Amygdala (tissue), 56 donors: ENCODE measurements at regions not wholly inside any gene's neighbourhood (a gene's known extent, or its start where the extent isn't known, plus 50 kb on each side); places are given as distances from the start of the nearest gene placed in this dataset.
"Not testable (repeated sequence)": the region's sequence is repeated elsewhere in the genome, so short reads cannot be mapped to it uniquely, and the experiment has no call there.

Experiments
- DNase-seq, 56 donors: peaks; one replicate each; lab custom pipeline; 2025; lab: John Stamatoyannopoulos, UW

DNA sequence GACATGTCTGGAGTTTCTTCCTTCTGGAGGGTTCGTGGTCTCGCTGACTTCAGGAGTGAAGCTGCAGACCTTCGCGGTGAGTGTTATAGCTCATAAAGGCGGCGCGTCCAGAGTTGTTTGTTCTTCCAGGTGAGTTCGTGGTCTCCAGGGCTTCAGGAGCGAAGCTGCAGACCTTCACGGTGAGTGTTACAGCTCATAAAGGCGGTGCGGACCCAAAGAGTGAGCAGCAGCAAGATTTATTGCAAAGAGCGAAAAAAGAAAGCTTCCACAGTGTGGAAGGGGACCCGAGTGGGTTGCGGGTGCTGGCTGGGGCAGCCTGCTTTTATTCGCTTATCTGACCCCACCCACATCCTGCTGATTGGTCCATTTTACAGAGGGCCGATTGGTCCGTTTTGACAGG is 784.2 kb upstream of the FBXO33 start:
- DNase-seq = not testable (repeated sequence)

- DNase-seq = no peak
Measured at GRCh38 chr14:40213701-40214100, 781.5 kb upstream of the FBXO33 start.

DNA sequence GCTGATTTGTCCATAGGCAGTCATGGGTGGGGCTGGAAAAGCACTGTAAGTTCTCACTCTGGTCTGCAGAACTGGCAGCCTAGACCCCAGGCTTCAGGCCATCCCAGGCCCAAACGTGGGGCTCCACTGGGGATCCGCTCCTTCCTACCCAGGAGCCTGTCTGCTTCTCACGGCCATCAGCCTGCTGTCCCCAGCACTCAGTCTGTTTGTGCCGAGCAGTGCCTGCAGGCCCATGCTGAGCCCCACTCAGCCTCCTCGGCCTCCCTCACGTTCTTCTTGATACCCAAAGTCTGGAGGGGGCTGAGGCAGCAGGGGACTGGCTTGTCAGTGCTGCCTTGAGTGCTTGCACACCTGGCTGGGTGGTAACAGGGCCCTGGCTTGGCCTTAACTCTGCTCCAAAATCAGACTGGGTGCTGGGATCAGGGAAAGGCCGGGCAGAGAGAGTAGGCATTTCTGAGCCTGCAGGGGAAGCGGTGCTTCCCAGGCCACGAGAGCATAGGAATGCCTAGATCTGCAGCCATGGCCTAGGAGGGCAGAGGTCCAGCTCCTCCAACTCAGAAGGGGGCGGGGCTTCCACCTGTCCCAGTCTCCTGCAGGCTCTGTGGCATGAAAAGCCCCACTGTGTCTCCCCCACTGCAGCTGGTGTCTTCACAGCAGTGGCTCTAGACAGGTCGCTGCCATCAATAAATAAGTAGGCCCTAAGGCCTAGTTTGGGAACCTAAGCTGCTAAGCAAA is 772.4 kb upstream of the FBXO33 start:
- no peak for DNase-seq

- no peak for DNase-seq
Measured at GRCh38 chr14:40199101-40199500, 766.9 kb upstream of the FBXO33 start.

DNA sequence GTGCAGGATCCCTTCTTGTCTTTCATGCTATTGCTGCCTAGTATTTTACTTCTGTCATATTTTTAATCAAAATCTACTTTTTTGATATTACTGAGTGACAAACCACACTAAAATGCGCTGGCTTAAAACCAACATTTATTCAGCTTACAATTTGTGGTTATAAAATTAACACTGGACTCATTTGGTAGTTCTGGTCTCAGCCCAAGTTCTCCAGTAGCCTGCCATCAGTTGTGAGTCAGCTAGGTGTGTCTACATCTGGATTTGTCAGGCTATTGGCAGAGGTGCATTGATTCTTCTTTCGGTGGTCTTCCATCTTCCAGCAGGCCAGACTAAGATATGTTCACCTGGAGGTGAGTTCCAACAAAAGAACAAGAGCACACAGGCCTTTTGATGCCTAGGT is 765.1 kb upstream of the FBXO33 start:
- no peak for DNase-seq

DNA sequence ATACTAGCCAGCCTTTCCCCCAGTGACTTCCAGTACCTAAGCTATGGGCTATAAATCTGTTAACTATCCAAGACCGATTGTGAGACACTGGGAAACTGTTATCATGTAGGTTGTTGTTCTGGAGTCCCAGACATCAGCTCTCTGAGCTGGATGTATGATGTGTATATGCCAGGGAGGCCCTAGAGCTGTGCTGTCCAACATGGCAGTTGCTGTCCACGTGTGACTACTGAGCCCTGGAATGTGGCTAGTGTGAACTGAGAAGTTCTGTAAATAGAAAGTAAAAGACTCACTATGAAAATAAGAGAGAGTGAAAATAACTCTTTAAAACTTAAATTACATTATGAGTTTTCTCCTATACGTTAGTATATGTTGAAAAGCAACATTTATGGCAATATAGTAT is 755.8 kb upstream of the FBXO33 start:
- DNase-seq = no peak

DNA sequence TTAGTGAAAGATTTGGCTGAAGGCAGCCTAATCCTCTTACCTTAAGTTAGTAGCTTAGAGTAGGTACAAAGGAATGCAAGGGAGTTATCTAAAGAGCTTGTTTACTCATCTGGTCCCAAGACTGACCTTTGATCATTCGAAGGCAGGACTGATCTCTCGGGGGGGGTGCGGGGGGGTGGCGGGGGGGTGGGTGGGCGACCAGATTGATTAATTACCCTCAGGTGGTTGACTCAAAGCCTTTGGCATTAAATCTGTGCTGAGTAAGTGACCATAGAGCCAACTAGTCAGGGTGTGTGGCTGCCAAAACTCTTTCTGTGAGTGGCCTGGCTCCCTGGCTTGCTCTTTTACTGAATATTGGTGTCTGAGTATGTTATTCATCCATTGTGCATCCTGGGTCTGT is 731.9 kb upstream of the FBXO33 start:
- DNase-seq = no peak

- no peak for DNase-seq
Measured at GRCh38 chr14:40139657-40140056, 707.4 kb upstream of the FBXO33 start.

DNA sequence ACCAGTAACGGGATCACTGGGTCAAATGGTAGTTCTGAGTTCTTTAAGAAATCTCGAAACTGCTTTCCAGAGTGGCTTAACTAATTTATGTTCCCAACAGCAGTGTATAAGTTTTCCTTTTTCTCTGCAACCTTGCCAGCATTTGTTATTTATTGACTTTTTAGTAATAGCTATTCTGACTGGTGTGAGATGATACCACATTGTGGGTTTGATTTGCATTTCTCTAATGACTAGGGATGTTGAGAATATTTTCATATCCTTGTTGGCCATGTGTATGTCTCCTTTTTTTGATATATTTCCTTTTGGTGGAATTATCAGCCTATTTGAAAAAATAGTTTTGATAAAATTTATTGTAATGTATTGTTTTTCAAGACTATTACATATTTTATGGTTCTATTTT is 701.2 kb upstream of the FBXO33 start:
- no peak for DNase-seq

GRCh38 chr14:40129159-40129558 is 696.9 kb upstream of the FBXO33 start:
- DNase-seq = no peak

DNA sequence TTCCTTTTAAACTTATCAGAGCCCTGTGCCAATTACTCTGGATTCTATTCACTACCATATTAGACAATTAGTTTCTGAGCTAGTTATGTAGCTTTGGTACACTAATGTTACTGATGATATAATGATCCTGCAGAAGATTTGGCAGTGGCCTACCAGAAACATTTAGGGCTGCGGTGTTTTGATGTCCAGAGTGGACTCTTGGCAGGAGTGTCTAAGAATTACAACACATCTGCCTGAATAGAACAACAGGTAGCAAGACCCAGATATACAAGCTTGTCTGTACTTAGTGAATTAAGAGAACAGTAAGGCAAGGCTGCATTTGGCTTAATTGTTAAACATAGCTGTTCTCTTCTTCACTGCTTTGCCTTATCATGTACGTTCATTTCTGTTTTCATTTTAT is 691.6 kb upstream of the FBXO33 start:
- DNase-seq = no peak

DNA sequence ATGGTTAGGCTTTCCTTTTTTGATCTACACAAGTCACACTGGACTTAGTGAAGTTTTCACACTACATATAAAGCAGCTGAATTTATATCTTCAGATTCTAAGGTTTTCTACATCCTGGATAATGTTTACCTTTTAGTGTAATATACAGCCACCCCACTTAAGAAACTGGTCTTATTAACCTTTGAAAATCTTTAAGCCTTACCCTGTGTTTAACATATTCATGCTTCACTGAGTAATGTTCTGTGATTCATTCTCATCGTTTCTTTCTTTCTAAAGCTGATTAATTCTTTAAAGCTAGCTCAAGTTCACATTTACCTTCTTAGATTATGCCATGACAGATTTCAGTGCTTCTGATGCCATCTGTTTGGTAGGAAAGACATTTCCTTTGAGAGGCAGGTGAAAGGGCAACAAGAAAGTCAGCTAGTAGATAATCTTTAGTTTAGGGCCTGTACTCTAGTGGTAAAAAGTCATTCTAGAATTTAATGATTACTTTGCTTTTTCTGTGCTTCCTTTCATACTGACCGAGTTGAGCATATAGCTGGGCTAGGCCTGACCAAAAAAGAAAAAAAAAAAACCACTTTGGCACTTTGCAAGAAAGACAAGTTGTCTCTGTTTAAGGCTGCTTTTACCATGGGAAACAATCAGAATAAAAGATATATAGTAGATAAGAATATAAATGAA is 690.9 kb upstream of the FBXO33 start:
- DNase-seq = no peak

DNA sequence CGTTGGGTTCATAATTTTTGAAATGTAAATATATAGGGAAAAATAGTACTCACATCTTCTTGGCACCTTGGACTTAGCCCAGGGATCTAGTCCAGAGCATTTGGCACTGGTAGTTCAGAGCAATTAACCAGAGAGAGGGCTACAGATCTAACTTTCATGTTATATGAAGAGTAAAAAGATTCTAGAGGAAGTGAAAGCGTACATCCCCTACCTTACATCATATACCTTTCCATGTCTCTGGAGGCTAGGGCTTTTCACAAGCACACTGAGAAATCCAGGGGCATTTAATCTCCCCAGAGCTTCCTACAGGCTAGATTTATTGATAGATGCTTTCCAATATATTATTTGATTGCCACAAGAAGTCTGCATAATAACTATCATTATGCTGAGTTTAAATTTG is 687.5 kb upstream of the FBXO33 start:
- no peak for DNase-seq

GRCh38 chr14:40119321-40119720 is 687.1 kb upstream of the FBXO33 start:
- no peak for DNase-seq

- DNase-seq = no peak
Measured at GRCh38 chr14:40115583-40115982, 683.4 kb upstream of the FBXO33 start.

GRCh38 chr14:40113671-40114070 is 681.4 kb upstream of the FBXO33 start:
- DNase-seq = no peak

- no peak for DNase-seq
Measured at GRCh38 chr14:40100544-40101196, 668.4 kb upstream of the FBXO33 start.

GRCh38 chr14:40099316-40099715 is 667.1 kb upstream of the FBXO33 start:
- DNase-seq = no peak

DNA sequence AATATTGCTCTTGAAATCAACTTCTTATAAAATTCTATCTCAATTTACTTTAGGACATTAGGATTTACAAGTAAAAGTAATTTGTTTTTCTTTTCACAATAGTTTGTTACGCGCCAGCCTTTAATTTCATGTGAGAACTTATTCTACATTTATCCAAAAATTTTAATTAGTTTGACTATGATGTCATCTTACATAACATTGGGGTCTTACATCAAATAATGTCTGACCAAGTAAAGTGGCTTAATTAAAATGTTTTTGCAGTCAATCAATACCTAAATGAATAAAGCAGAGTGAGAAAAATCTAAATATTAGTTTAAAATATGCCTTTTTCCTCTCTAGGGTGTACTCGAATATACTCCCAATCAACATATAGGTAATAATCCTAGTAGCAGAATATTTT is 666.2 kb upstream of the FBXO33 start:
- DNase-seq = no peak

DNA sequence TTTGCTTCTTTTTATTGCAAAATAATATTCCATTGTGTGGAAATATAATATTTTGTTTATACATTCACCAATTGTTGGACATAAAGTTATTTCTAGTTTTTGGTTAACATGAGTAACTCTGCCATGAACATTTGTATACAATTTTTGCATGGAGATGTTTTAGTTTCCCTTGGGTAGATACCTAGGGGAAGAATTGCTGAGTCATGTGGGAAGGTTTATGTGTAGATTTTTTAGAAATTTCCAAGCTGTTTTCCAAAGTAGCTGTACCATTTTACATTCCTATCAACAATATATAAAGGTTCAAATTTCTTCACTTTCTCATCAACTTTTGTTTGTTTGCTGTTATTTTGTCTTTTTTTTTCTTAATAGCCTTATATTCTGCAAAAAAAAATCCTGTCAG is 664.7 kb upstream of the FBXO33 start:
- DNase-seq = no peak

DNA sequence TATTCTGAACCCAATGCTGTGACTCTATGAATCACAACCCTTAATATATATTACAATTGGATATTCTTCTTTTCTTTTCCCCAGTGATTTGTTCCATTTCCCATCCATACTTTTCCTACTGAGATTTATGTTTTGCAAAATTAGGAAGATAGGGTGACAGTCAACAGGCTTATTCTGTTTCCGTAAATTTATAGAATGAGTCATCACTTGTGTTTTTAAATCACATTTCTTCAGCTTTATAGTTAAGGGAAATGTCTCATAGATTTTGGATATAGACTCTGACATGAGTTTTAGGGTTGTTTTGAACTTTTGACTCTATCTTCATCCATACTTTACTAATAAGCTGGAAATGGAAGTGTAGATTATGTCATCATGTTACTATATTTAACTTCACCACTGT is 661.6 kb upstream of the FBXO33 start:
- DNase-seq = no peak

DNA sequence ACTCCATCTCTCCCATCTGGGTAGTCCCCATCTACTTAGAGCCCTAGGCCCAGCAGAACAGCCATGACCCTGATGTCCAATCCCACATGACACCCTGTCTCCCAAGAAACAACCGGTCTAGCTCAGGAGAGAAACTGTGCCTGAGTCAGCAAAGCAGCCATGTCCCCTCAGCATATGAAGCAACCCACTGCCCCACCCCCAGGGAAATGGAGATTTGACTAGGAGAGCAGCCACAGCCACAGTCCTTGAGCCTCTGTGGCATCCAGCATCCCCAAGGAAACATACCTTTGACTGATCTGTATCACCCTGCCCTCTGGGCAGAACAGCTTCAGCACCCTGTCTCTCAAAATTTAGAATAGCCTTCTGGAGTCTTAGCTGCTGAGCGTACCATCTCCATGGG is 641.9 kb upstream of the FBXO33 start:
- no peak for DNase-seq
